A549 (cell line): ENCODE measurements at regions not wholly inside any gene's neighbourhood (a gene's known extent, or its start where the extent isn't known, plus 50 kb on each side); places are given as distances from the start of the nearest gene placed in this dataset.

Experiments used
- ATAC-seq, 2 experiments: fragments of 200-7000 bp in 1 of 2; fragments of >200 bp in 1 of 2; cut with Nextera tagmentation in 1 of 2; cut with Tn5 transposase in 1 of 2; 3 replicates each; pipeline versions ENCODE4 v1.8.0 to v1.9.1; 2018 to 2020; ENCODE audit warnings: mild to moderate bottlenecking in 1 of 2, moderate library complexity in 1 of 2
- CTCF ChIA-PET: fragments of 300-600 bp; sonication (Branson Sonifier 250); formaldehyde crosslinking; extraction: SDS; loops from one replicate; lab custom pipeline; 2021; ENCODE audit warnings: antibody characterized with exemption, inconsistent platforms; lab: Yijun Ruan, JAX
- POLR2A ChIA-PET: fragments of 350-600 bp; formaldehyde crosslinking; extraction: SDS; loops from one replicate; lab custom pipeline; 2021; ENCODE audit warnings: antibody characterized with exemption, inconsistent platforms; lab: Yijun Ruan, JAX
- DNase-seq, 2 experiments: peaks; one replicate each; pipeline versions ENCODE4 v3.0.0 to v3.0.0-alpha.2; 2011 to 2016; ENCODE audit warnings: low read depth in 1 of 2, low spot score in 1 of 2
- FAIRE-seq: peaks from 2 replicates; lab custom pipeline; 2011; peaks lifted over from hg19 to GRCh38; lab: Jason Lieb, UNC
- H3K27ac ChIP-seq, 2 experiments: fragments of >200 bp; sonication (Bioruptor Twin); formaldehyde crosslinking; 3 replicates each; pipeline ENCODE4 v1.5.1; 2016 to 2017
- H3K4me1 ChIP-seq: fragments of >200 bp; sonication (Bioruptor Twin); formaldehyde crosslinking; 3 replicates; pipeline ENCODE4 v1.6.1; 2016
- H3K4me2 ChIP-seq: fragments of >200 bp; sonication (Bioruptor Twin); formaldehyde crosslinking; 3 replicates; pipeline ENCODE4 v1.6.1; 2016
- H3K4me3 ChIP-seq: fragments of >200 bp; sonication (Bioruptor Twin); formaldehyde crosslinking; 3 replicates; pipeline ENCODE4 v1.5.1; 2016
- H3K9me3 ChIP-seq: fragments of >200 bp; sonication (Bioruptor Twin); formaldehyde crosslinking; 3 replicates; pipeline ENCODE4 v1.6.1; 2016
- BCL3 ChIP-seq: fragments of >200 bp; sonication (Bioruptor Twin); formaldehyde crosslinking; IDR thresholded peaks from 3 replicates; pipeline ENCODE4 v1.6.1; 2016
- CBX2 ChIP-seq: fragments of 200-600 bp; sonication (generic); IDR thresholded peaks from 2 replicates; pipeline ENCODE4 v1.6.1; 2016; ENCODE audit warnings: low read depth, mild to moderate bottlenecking, borderline replicate concordance
- CHD4 ChIP-seq: fragments of 200-600 bp; sonication (generic); IDR thresholded peaks from 2 replicates; pipeline ENCODE4 v1.6.1; 2016; ENCODE audit warnings: antibody characterized with exemption, mild to moderate bottlenecking, borderline replicate concordance
- EP300 ChIP-seq, 2 experiments: fragments of >200 bp; sonication (Bioruptor Twin); formaldehyde crosslinking; IDR thresholded peaks; 2 replicates in 1 of 2; 3 replicates in 1 of 2; pipeline ENCODE4 v1.6.1; 2016 to 2017
- ESRRA ChIP-seq: fragments of 150-350 bp; IDR thresholded peaks from 2 replicates; pipeline ENCODE4 v1.6.1; 2014; ENCODE audit warnings: mild to moderate bottlenecking, low read length, borderline replicate concordance
- FOSL2 ChIP-seq, 2 experiments: fragments of 450-650 bp in 1 of 2; fragments of >200 bp in 1 of 2; sonication (Bioruptor Twin) in 1 of 2; formaldehyde crosslinking; IDR thresholded peaks; 2 replicates each; pipeline versions ENCODE4 v1.5.0 to v1.6.1; 2016 to 2020; ENCODE audit warnings: mild to moderate bottlenecking in 1 of 2, moderate library complexity in 1 of 2
- GATA3 ChIP-seq: IDR thresholded peaks from 2 replicates; pipeline ENCODE4 v1.6.1; 2012; ENCODE audit warnings: borderline replicate concordance
- HDAC2 ChIP-seq: fragments of 200-600 bp; sonication (generic); IDR thresholded peaks from 2 replicates; pipeline ENCODE4 v1.6.1; 2016
- HOXB13 ChIP-seq: fragments of 250-450 bp; sonication (Bioruptor Pico); IDR thresholded peaks from 2 replicates; pipeline ENCODE4 v1.5.0; 2020; ENCODE audit warnings: low read depth, mild to moderate bottlenecking, moderate library complexity
- HOXB5 ChIP-seq: fragments of 250-450 bp; sonication (Bioruptor Pico); IDR thresholded peaks from 2 replicates; pipeline ENCODE4 v1.5.0; 2020; ENCODE audit warnings: mild to moderate bottlenecking, moderate library complexity
- KDM5A ChIP-seq: fragments of 200-600 bp; sonication (generic); IDR thresholded peaks from 2 replicates; pipeline ENCODE4 v1.6.1; 2016; ENCODE audit warnings: antibody characterized with exemption, mild to moderate bottlenecking
- MAFK ChIP-seq: fragments of 450-650 bp; IDR thresholded peaks from 2 replicates; pipeline ENCODE4 v1.6.1; 2014; ENCODE audit not compliant: partially characterized antibody
- NFE2L2 ChIP-seq: fragments of 150-350 bp; conservative IDR thresholded peaks from 2 replicates; pipeline ENCODE4 v1.6.1; 2014; ENCODE audit warnings: low read length
- NPAS2 ChIP-seq: fragments of 250-450 bp; sonication (Bioruptor Pico); IDR thresholded peaks from 2 replicates; pipeline ENCODE4 v1.8.0; 2022; ENCODE audit warnings: mild to moderate bottlenecking, moderate library complexity, borderline replicate concordance
- POLR2AphosphoS2 ChIP-seq: conservative IDR thresholded peaks from 2 replicates; pipeline ENCODE4 v1.6.1; 2012; ENCODE audit warnings: low read length, improper control_type of control experiment, inconsistent platforms
- RAD21 ChIP-seq, 2 experiments: fragments of >200 bp in 1 of 2; sonication (Bioruptor Twin) in 1 of 2; formaldehyde crosslinking in 1 of 2; IDR thresholded peaks in 1 of 2; conservative IDR thresholded peaks in 1 of 2; 2 replicates in 1 of 2; 3 replicates in 1 of 2; pipeline ENCODE4 v1.6.1; 2012 to 2018; ENCODE audit warnings: inconsistent platforms in 1 of 2
- SREBF2 ChIP-seq: fragments of 450-650 bp; IDR thresholded peaks from 2 replicates; pipeline ENCODE4 v1.6.1; 2014; ENCODE audit warnings: mild to moderate bottlenecking, moderate library complexity
- TP53 ChIP-seq: fragments of 250-450 bp; sonication (Bioruptor Pico); IDR thresholded peaks from 2 replicates; pipeline ENCODE4 v1.5.0; 2021; ENCODE audit warnings: mild to moderate bottlenecking, moderate library complexity
- ZFP36 ChIP-seq: fragments of 450-650 bp; IDR thresholded peaks from 2 replicates; pipeline ENCODE4 v1.6.1; 2014; ENCODE audit warnings: borderline replicate concordance; ENCODE audit not compliant: partially characterized antibody
- WGBS: methylation state at CpG from one replicate; pipeline ENCODE4 v1.1.6; 2017; ENCODE audit errors: missing lambda C conversion rate; 5-methylcytosine and 5-hydroxymethylcytosine counted together
- TF ChIP-seq, protein P1 (sequence below): IDR thresholded peaks from 2 replicates; pipeline ENCODE4 v1.6.1; 2012
- TF ChIP-seq, protein P2 (sequence below): fragments of 150-350 bp; IDR thresholded peaks from 2 replicates; pipeline ENCODE4 v1.6.1; 2014; ENCODE audit warnings: low read depth, mild to moderate bottlenecking, low read length
- TF ChIP-seq, protein P3 (sequence below): fragments of >200 bp; sonication (Bioruptor Twin); formaldehyde crosslinking; IDR thresholded peaks from 3 replicates; pipeline ENCODE4 v1.5.1; 2016
- TF ChIP-seq, protein P4 (sequence below): IDR thresholded peaks from 2 replicates; pipeline ENCODE4 v1.6.1; 2012; ENCODE audit warnings: low read depth, borderline replicate concordance

DNA sequence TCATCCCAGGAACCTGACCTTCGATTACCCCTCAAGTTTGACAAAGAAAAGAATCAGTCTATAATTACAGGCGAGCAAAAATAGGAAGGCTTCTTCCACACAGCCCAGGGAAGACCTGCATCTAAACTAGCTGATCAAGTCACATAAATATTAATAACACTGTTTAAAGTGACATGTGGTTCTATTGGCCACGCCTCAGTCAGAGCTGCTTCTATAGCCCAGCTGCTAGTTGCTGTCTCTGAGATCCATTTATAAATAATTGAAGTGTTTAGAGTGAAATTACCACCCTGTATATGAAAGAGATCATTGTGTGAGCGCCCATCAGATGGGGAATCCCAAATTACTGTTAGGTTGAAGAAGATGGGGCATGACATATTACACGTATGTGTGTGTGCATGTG is 426.0 kb downstream of the CDH2 start:
- no peaks in the 10 kb centered on the region for H3K4me1 ChIP-seq
- H3K4me2 ChIP-seq: no peak overlapping the region
- no peaks in the 10 kb centered on the region for H3K9me3 ChIP-seq
- CTCF ChIA-PET: no interaction called here
- H3K4me3 ChIP-seq: no peak overlapping the region
- DNase-seq: no peak
- no peak for TF ChIP-seq POLR2AphosphoS2
- TF ChIP-seq CBX2: no peak
- no peak for TF ChIP-seq KDM5A
- no peak for TF ChIP-seq NFE2L2
- TF ChIP-seq, protein P1, sequence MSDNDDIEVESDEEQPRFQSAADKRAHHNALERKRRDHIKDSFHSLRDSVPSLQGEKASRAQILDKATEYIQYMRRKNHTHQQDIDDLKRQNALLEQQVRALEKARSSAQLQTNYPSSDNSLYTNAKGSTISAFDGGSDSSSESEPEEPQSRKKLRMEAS: no peak
- TF ChIP-seq ESRRA: no peak
- TF ChIP-seq BCL3: no peak
- TF ChIP-seq EP300 (IDR thresholded peaks at IDR 0.05): no peak
- no peak for TF ChIP-seq SREBF2
- TF ChIP-seq HOXB5 (CRISPR knock-in tag): no peak
- TF ChIP-seq GATA3: no peak
- no peak for TF ChIP-seq CHD4
- no peak for TF ChIP-seq HDAC2
- TF ChIP-seq, protein P2, sequence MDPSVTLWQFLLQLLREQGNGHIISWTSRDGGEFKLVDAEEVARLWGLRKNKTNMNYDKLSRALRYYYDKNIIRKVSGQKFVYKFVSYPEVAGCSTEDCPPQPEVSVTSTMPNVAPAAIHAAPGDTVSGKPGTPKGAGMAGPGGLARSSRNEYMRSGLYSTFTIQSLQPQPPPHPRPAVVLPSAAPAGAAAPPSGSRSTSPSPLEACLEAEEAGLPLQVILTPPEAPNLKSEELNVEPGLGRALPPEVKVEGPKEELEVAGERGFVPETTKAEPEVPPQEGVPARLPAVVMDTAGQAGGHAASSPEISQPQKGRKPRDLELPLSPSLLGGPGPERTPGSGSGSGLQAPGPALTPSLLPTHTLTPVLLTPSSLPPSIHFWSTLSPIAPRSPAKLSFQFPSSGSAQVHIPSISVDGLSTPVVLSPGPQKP: no peak
- no peak for TF ChIP-seq FOSL2 (IDR thresholded peaks at IDR 0.05)
- TF ChIP-seq FOSL2 (CRISPR knock-in tag; IDR thresholded peaks at IDR 0.05): no peak
- no peak for TF ChIP-seq MAFK
- TF ChIP-seq NPAS2: no peak
- no peak for TF ChIP-seq ZFP36
- no peak for ATAC-seq
- POLR2A ChIA-PET: no interaction called here
- no peak overlapping the region for H3K27ac ChIP-seq
- 25% methylated on average over 5 of the region's 5 CpGs for WGBS
- FAIRE-seq: no peak

DNA sequence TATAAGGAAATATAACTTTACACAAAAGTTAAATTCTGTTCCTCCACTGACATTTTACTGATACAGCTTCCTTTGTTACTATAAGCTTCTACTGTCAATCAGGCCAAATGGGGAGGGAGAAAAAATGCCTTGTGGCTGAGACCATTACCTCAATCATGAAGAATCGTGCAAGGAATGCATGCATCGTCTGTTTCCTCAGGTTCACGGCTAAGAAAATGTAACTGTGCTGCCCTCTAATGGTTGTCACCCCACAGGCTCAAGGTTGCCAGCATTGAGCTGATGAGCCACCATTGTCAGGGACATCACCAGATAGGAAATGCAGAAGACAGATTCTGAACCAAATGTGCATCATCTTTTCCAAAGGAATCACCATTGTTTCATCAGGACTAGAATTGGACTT is 426.9 kb downstream of the CDH2 start:
- ChIA-PET CTCF (interaction anchor here (0.6 to 1.0 kb wide), 2 partner anchors 22 to 69 kb away, joined by 3 read pairs; no protein-coding TSS in a partner anchor), POLR2A (no interaction called here)
- H3K4me2 ChIP-seq: no peak overlapping the region
- FAIRE-seq (no peak), DNase-seq (peak in 1 of 2 experiments; percentile 26), ATAC-seq (peak in 1 of 2 experiments; percentile 66; a peak in 3 of 6 replicates)
- H3K4me3 ChIP-seq: no peak overlapping the region
- 3% methylated on average over 3 of the region's 3 CpGs for WGBS
- TF ChIP-seq RAD21 (conservative IDR thresholded peaks at IDR 0.05 in 1 of 2, IDR thresholded peaks at IDR 0.05 in 1 of 2) (peak in 1 of 2 experiments; percentile 32; a peak in 3 of 5 replicates), TP53 (CRISPR knock-in tag) (no peak), ZFP36 (no peak), HOXB13 (CRISPR knock-in tag) (no peak)
- TF ChIP-seq, protein P3, sequence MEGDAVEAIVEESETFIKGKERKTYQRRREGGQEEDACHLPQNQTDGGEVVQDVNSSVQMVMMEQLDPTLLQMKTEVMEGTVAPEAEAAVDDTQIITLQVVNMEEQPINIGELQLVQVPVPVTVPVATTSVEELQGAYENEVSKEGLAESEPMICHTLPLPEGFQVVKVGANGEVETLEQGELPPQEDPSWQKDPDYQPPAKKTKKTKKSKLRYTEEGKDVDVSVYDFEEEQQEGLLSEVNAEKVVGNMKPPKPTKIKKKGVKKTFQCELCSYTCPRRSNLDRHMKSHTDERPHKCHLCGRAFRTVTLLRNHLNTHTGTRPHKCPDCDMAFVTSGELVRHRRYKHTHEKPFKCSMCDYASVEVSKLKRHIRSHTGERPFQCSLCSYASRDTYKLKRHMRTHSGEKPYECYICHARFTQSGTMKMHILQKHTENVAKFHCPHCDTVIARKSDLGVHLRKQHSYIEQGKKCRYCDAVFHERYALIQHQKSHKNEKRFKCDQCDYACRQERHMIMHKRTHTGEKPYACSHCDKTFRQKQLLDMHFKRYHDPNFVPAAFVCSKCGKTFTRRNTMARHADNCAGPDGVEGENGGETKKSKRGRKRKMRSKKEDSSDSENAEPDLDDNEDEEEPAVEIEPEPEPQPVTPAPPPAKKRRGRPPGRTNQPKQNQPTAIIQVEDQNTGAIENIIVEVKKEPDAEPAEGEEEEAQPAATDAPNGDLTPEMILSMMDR: peak; percentile 16; the same call in 2 of the 3 replicates
- TF ChIP-seq, protein P4, sequence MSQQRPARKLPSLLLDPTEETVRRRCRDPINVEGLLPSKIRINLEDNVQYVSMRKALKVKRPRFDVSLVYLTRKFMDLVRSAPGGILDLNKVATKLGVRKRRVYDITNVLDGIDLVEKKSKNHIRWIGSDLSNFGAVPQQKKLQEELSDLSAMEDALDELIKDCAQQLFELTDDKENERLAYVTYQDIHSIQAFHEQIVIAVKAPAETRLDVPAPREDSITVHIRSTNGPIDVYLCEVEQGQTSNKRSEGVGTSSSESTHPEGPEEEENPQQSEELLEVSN: no peak
- no peak overlapping the region for H3K27ac ChIP-seq
- H3K9me3 ChIP-seq: no peaks in the 10 kb centered on the region
- H3K4me1 ChIP-seq: no peaks in the 10 kb centered on the region
